ENCODE measurements at regions not wholly inside any gene's neighbourhood (a gene's known extent, or its start where the extent isn't known, plus 50 kb on each side); places are given as distances from the start of the nearest gene placed in this dataset.

DNA sequence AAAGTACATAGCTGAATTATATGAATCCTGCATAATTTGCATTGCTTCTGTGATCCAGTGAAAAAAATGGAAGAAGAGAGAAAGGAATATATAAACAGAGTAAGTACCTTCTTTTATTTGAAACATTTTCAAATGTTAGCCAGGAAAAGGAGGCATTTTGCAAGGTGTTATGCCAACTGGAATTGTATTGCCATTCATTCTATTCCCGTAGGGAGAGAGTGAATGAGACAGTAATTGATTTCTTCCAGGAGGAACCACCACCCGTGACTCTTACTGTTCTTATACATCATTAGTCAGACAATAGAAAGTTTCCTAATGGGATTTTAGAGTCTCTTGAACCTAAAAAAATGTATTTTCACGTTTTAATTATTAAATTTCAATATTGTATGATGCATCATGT lies 324.1 kb upstream of the ALCAM start:
- Histone ChIP-seq H3K27ac (ENCODE audit: low read depth, low read length) (no peak overlapping the region), H3K36me3 (ENCODE audit: control insufficient read depth, insufficient read depth, low read length) (no peaks in the 10 kb centered on the region)

DNA sequence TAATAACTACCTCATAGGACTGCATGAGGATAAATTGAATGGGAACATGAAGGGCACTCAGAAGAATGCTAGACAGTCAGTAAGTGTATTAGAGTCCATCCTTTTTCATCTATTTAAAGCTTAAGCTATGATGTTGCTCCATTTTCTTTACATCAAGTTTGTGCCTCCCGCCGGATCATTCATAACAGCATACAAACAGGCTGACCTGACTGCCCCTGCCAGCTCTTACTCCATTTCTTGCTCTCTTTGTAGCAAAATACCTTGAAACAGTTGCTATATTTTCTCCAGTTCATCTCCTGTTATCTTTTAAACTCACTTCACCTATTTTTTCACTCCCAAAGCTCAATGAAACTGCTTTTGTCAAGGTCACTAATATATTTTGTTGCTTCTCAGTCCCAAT lies 315.6 kb upstream of the ALCAM start:
- H3K9ac ChIP-seq (ENCODE audit: low read length) = no peak overlapping the region
- H3K4me3 ChIP-seq (ENCODE audit: low read length) = no peak overlapping the region
- no peaks in the 10 kb centered on the region for H3K4me1 ChIP-seq (ENCODE audit: control insufficient read depth, insufficient read depth, low read length)
- H3K27me3 ChIP-seq (ENCODE audit: control insufficient read depth, insufficient read depth, low read length) = no peaks in the 10 kb centered on the region
- H3K36me3 ChIP-seq (ENCODE audit: control insufficient read depth, insufficient read depth, low read length) = no peaks in the 10 kb centered on the region
- H3K27ac ChIP-seq (ENCODE audit: low read depth, low read length) = no peak overlapping the region

More for the DNA sequence above, 324.1 kb upstream of the ALCAM start:
- Histone ChIP-seq H3K4me3 (ENCODE audit: low read length) (no peak overlapping the region), H3K9ac (ENCODE audit: low read length) (no peak overlapping the region), H3K27me3 (ENCODE audit: control insufficient read depth, insufficient read depth, low read length) (no peaks in the 10 kb centered on the region), H3K4me1 (ENCODE audit: control insufficient read depth, insufficient read depth, low read length) (no peaks in the 10 kb centered on the region)

DNA sequence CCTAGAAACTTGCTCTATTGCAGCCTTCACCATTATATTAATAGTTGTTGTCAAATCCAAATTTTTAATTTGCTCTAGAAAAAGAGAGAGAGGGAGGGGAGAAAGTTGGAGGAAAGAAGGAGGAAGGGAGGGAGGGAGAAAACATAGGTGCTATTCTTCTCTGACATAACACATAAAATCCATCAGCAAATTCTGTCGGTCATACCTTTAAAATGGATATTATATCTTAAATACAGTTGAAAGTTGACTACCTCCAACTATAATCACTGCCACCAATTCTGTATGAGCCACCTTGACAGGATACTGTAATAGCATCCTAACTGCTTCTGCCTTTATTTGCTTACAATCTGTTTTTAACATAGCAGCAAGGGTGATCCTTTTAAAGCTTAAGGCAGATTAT lies 314.7 kb upstream of the ALCAM start:
- Histone ChIP-seq H3K9ac (ENCODE audit: low read length) (no peak overlapping the region), H3K36me3 (ENCODE audit: control insufficient read depth, insufficient read depth, low read length) (no peaks in the 10 kb centered on the region), H3K4me1 (ENCODE audit: control insufficient read depth, insufficient read depth, low read length) (no peaks in the 10 kb centered on the region), H3K27ac (ENCODE audit: low read depth, low read length) (no peak overlapping the region), H3K27me3 (ENCODE audit: control insufficient read depth, insufficient read depth, low read length) (no peaks in the 10 kb centered on the region), H3K4me3 (ENCODE audit: low read length) (no peak overlapping the region)

DNA sequence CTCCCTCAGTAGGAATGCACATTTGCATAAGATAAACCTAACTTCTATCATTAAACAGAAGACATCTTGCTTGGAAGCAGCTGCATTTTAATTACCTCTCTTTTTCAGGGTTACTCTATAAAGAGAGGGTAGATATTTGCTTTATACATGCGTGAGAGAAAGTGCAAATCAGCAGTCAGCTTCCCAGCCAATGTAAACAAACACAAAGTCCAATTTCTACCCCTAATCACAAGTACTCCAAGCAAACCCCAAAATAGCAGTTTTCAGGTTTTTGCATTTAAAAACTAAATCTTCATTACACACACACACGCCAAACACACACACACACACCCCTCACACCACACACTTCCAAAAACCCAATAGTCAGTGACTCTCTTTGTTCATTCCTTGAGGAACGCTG lies 303.9 kb upstream of the ALCAM start:
- no peak overlapping the region for H3K9ac ChIP-seq (ENCODE audit: low read length)
- H3K4me3 ChIP-seq (ENCODE audit: low read length) = no peak overlapping the region
- no peaks in the 10 kb centered on the region for H3K4me1 ChIP-seq (ENCODE audit: control insufficient read depth, insufficient read depth, low read length)
- no peaks in the 10 kb centered on the region for H3K27me3 ChIP-seq (ENCODE audit: control insufficient read depth, insufficient read depth, low read length)
- H3K36me3 ChIP-seq (ENCODE audit: control insufficient read depth, insufficient read depth, low read length) = no peaks in the 10 kb centered on the region
- H3K27ac ChIP-seq (ENCODE audit: low read depth, low read length) = no peak overlapping the region

DNA sequence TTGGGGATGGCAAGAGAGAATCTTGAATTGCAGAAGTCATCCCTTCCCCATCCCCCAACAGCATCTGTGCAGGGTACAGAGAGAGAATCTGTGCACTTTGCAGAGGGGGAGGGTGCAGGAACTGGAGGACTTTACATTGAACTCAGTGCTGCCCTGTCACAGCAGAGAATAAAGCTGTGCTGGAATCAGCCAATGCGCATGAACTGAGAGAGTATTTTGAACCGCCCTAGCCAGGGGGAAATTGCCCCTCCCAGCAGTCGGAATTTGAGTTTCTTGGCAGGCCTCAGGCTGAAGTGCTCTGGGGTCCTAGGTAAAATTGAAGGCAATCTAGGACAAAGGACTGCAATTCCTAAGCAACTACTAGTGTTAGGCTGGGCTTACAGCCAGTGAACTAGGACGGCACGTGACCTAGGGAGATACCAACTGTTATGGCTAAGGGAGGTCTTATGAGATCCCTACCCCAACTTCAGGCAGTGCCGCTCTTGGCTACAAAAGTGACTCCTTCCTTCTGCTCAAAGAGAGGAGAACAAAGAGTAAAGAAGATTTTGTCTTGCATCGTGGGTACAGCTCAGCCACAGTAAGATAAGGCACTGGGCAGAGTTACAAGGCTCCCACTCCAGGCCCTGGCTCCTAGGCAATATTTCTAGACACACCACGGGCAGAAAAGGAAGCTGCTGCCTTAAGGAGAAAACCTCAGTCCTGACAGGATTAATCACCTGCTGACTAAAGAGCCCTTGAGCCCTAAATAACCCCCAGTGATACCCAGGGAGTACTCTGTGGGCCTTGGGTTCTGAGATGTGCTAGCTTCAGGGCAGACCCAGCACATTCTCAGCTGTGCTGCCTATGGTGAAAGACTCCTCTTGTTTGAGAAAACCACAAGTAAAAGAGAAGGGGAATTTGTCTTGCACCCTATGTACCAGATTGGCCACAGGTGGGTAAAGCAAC lies 300.5 kb upstream of the ALCAM start:
- Histone ChIP-seq H3K4me1 (ENCODE audit: control insufficient read depth, insufficient read depth, low read length) (no peaks in the 10 kb centered on the region), H3K27ac (ENCODE audit: low read depth, low read length) (no peak overlapping the region), H3K36me3 (ENCODE audit: control insufficient read depth, insufficient read depth, low read length) (no peaks in the 10 kb centered on the region), H3K27me3 (ENCODE audit: control insufficient read depth, insufficient read depth, low read length) (no peaks in the 10 kb centered on the region), H3K9ac (ENCODE audit: low read length) (no peak overlapping the region), H3K4me3 (ENCODE audit: low read length) (no peak overlapping the region)

DNA sequence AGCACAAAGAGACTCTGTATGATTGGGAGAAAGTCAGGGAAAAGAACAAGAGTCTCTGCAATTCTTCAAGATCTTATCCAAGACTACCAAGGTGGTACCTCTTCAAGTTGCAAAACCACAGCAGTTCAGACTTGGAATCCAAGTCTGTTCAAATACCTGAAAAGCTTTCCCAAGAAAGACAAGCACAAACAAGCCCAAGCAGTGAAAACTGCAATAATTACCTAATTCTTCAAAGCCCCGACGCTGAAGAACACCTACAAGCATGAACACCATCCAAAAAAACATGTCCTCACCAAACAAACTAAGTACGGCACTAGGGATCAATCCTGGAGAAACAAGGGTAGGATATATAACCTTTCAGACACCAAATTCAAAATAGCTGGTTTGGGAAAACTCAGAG lies 299.3 kb upstream of the ALCAM start:
- no peaks in the 10 kb centered on the region for H3K36me3 ChIP-seq (ENCODE audit: control insufficient read depth, insufficient read depth, low read length)
- no peaks in the 10 kb centered on the region for H3K27me3 ChIP-seq (ENCODE audit: control insufficient read depth, insufficient read depth, low read length)
- no peak overlapping the region for H3K9ac ChIP-seq (ENCODE audit: low read length)
- H3K4me3 ChIP-seq (ENCODE audit: low read length) = no peak overlapping the region
- H3K27ac ChIP-seq (ENCODE audit: low read depth, low read length) = no peak overlapping the region
- H3K4me1 ChIP-seq (ENCODE audit: control insufficient read depth, insufficient read depth, low read length) = no peaks in the 10 kb centered on the region

DNA sequence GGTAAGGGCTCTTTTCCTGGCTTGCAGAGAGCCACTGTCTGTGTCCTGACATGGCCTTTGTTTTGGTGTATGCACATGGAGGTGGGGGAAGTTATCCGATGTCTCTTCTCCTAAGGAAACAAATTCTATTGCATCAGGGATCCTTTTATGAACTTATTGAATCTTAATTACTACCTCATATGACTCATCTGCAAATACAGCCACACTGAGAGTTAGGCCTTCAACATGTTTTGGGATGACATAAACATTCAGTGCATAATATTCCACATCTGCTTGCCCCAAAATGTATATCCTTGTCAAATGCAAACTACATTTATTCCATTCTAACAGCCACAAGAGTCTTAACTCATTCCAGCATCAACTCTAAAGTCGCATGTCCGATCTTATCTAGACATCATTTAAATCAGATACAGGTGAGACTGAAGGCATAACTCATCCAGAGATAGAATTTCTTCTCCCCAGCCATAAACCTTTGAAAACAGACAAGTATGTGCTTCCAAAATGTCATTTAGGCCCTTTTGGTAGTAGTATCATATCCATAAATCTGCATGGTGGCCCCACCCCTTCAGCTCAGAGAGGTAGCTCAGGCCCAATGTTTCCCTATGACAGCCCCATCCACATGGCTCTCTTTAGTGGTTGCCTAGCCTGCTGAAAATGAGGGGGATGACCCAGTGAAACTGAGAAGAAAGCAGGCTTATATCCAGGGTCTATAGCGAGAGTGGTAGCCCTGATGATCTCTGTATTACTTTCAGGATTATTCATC lies 289.5 kb upstream of the ALCAM start:
- Histone ChIP-seq H3K36me3 (ENCODE audit: control insufficient read depth, insufficient read depth, low read length) (no peaks in the 10 kb centered on the region), H3K4me3 (ENCODE audit: low read length) (no peak overlapping the region)

DNA sequence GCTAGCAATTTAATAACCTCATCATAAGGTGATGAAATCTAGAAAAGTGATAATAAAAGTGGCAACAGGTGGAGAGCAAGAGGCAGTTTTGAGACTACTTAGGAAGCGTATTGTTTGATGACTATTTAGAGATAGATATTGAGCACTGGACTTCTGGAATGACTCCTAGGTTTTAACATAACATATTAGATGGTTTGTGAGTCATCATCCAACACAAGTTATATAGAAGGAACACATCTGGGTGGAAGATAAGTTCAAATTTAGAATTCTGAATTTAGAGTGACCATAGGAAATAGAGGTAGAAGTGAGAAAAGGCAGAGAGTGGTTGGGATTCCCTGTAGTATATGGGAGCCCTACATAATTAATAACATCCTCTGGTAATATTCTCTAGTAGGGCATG lies 282.8 kb upstream of the ALCAM start:
- no peaks in the 10 kb centered on the region for H3K4me1 ChIP-seq (ENCODE audit: control insufficient read depth, insufficient read depth, low read length)
- H3K9ac ChIP-seq (ENCODE audit: low read length) = no peak overlapping the region
- no peak overlapping the region for H3K4me3 ChIP-seq (ENCODE audit: low read length)
- no peaks in the 10 kb centered on the region for H3K27me3 ChIP-seq (ENCODE audit: control insufficient read depth, insufficient read depth, low read length)
- no peaks in the 10 kb centered on the region for H3K36me3 ChIP-seq (ENCODE audit: control insufficient read depth, insufficient read depth, low read length)
- H3K27ac ChIP-seq (ENCODE audit: low read depth, low read length) = no peak overlapping the region

More for the DNA sequence above, 289.5 kb upstream of the ALCAM start:
- Histone ChIP-seq H3K27ac (ENCODE audit: low read depth, low read length) (no peak overlapping the region), H3K9ac (ENCODE audit: low read length) (no peak overlapping the region), H3K4me1 (ENCODE audit: control insufficient read depth, insufficient read depth, low read length) (no peaks in the 10 kb centered on the region), H3K27me3 (ENCODE audit: control insufficient read depth, insufficient read depth, low read length) (no peaks in the 10 kb centered on the region)

DNA sequence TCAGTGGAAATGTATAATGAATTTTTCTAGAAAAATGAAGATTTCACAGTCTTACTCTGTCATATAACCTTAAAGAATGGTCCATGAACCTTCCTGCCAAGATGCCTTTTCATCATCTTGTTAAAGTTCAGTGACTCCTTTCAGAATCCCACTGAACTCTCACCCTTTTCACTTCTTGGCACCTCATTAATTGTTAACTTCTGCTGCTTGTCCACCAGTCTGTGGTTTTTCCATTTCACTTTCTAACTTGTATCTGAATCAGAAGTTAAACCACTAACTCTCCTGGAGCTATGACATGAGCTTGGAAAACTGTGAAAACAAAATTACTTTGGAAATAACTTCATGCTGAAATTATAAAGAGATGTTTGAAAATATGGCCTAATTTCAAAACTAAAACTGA lies 281.2 kb upstream of the ALCAM start:
- H3K27ac ChIP-seq (ENCODE audit: low read depth, low read length) = no peak overlapping the region
- H3K36me3 ChIP-seq (ENCODE audit: control insufficient read depth, insufficient read depth, low read length) = no peaks in the 10 kb centered on the region
- H3K4me1 ChIP-seq (ENCODE audit: control insufficient read depth, insufficient read depth, low read length) = no peaks in the 10 kb centered on the region
- H3K9ac ChIP-seq (ENCODE audit: low read length) = no peak overlapping the region
- H3K4me3 ChIP-seq (ENCODE audit: low read length) = no peak overlapping the region
- no peaks in the 10 kb centered on the region for H3K27me3 ChIP-seq (ENCODE audit: control insufficient read depth, insufficient read depth, low read length)

DNA sequence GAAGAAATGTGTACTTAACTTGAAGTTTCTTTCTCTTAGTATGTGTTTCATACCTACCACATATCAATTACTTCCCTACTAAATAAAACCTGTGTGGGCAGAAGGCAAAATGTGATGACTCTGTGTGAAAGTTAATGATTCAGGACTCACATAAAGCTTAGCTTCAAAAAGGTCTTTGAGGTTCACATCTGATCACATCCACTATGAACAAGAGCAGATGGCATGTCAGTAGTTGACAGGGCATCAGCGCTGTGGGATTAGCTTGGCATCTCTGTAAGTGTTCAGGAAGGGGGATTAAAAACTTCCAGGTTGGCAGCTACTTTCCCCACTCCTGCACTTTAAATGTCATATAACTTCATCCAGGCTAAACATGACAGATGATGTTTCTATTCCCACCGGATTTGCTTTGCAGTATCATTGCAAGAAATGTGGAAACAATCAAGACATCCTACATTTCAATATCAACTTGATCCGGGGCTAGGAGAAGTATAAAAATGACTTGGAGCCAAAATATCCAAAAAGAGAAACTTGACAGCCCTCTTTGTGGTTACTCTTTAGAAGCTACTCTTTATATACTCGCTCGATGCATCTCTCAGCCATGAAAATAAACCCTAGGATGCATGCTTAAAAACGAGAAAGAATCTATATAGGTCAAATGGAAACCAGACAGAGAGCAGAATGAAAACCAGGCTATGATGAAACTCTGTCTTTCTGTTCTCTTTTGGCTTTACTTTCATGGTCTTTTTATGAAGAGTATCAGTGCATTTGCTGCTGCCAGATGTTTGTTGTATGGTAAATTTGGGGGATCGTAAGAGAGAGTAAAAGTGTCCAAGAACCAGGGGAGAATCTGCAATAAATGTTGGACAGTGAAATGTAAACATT lies 273.1 kb upstream of the ALCAM start:
- Histone ChIP-seq H3K36me3 (ENCODE audit: control insufficient read depth, insufficient read depth, low read length) (no peaks in the 10 kb centered on the region), H3K27ac (ENCODE audit: low read depth, low read length) (no peak overlapping the region), H3K4me1 (ENCODE audit: control insufficient read depth, insufficient read depth, low read length) (no peaks in the 10 kb centered on the region), H3K9ac (ENCODE audit: low read length) (no peak overlapping the region), H3K4me3 (ENCODE audit: low read length) (no peak overlapping the region), H3K27me3 (ENCODE audit: control insufficient read depth, insufficient read depth, low read length) (no peaks in the 10 kb centered on the region)

DNA sequence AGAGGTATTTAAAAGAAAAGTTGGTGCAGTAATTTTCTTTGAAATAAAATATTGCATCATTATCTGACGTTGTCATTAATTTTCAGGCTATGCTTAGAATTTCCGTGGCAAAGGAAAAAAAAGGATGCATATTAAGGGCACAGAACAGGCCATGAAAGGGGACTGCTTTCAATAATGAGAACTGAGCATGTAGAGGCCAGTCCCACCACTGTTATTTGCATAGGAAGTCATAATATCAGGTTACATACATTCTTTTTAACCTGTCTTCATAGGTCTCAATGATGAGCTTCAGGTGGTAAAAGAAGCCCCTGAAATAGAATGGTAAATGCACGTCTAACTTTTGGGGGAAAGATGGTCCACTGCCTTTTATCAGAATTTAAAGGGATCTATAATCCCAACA lies 272.1 kb upstream of the ALCAM start:
- Histone ChIP-seq H3K27ac (ENCODE audit: low read depth, low read length) (no peak overlapping the region), H3K9ac (ENCODE audit: low read length) (no peak overlapping the region), H3K27me3 (ENCODE audit: control insufficient read depth, insufficient read depth, low read length) (no peaks in the 10 kb centered on the region)

DNA sequence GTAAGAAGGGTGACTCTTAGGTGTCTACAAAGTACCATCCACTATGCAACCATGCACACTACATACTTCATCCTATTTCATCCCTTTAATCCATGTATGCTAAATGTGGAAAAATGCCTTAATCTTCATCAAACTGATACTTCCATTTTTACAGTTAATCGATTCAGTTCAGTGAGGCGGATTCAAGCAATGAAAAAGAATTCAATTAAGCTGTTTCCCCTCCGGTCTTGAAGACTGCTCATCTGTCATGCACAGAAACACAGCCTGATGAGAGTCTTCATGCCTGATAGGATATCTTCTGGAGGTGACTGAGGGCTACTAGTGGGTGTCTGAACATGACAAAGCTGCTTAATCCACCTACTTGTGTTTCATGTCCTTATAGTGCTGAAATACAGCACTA lies 270.6 kb upstream of the ALCAM start:
- H3K4me3 ChIP-seq (ENCODE audit: low read length) = no peak overlapping the region
- H3K36me3 ChIP-seq (ENCODE audit: control insufficient read depth, insufficient read depth, low read length) = no peaks in the 10 kb centered on the region
- H3K27me3 ChIP-seq (ENCODE audit: control insufficient read depth, insufficient read depth, low read length) = no peaks in the 10 kb centered on the region
- H3K9ac ChIP-seq (ENCODE audit: low read length) = no peak overlapping the region
- no peak overlapping the region for H3K27ac ChIP-seq (ENCODE audit: low read depth, low read length)
- H3K4me1 ChIP-seq (ENCODE audit: control insufficient read depth, insufficient read depth, low read length) = no peaks in the 10 kb centered on the region

More for the DNA sequence above, 272.1 kb upstream of the ALCAM start:
- no peaks in the 10 kb centered on the region for H3K36me3 ChIP-seq (ENCODE audit: control insufficient read depth, insufficient read depth, low read length)
- H3K4me3 ChIP-seq (ENCODE audit: low read length) = no peak overlapping the region
- no peaks in the 10 kb centered on the region for H3K4me1 ChIP-seq (ENCODE audit: control insufficient read depth, insufficient read depth, low read length)

Data from rectal smooth muscle tissue (tissue), 1 donor.